ENCODE measurements at regions not wholly inside any gene's neighbourhood (a gene's known extent, or its start where the extent isn't known, plus 50 kb on each side); places are given as distances from the start of the nearest gene placed in this dataset.
"Not testable (repeated sequence)": the region's sequence is repeated elsewhere in the genome, so short reads cannot be mapped to it uniquely, and the experiment has no call there.

DNA sequence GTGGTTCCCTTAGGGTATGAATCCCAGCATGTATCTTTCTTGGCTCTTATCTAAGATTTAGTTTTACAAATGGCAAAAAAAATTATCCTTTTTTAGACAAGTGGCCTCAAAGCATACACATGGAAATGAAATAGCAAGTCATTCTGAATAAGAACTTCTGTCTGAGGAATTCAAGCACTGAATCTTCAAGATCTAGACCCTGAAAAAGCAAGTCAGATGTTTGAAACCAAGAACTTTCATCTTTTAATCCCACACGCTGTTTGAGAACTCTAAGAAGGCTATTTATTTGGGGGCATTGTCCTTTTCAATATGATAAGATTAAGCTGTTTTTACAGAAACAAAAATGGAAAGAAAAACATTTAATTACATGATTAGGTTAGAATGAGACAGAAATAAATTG lies 549.2 kb upstream of the CYLC2 start:
- Histone ChIP-seq H3K36me3 (ENCODE audit: control insufficient read depth, insufficient read depth, low read length) (no peaks in the 10 kb centered on the region), H3K4me3 (ENCODE audit: low read depth, low read length) (no peak overlapping the region), H3K27me3 (ENCODE audit: control insufficient read depth, insufficient read depth, low read length) (no peaks in the 10 kb centered on the region)
- no peak for DNase-seq (ENCODE audit: low read depth)
- TF ChIP-seq, protein P1, sequence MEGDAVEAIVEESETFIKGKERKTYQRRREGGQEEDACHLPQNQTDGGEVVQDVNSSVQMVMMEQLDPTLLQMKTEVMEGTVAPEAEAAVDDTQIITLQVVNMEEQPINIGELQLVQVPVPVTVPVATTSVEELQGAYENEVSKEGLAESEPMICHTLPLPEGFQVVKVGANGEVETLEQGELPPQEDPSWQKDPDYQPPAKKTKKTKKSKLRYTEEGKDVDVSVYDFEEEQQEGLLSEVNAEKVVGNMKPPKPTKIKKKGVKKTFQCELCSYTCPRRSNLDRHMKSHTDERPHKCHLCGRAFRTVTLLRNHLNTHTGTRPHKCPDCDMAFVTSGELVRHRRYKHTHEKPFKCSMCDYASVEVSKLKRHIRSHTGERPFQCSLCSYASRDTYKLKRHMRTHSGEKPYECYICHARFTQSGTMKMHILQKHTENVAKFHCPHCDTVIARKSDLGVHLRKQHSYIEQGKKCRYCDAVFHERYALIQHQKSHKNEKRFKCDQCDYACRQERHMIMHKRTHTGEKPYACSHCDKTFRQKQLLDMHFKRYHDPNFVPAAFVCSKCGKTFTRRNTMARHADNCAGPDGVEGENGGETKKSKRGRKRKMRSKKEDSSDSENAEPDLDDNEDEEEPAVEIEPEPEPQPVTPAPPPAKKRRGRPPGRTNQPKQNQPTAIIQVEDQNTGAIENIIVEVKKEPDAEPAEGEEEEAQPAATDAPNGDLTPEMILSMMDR (IDR thresholded peaks at IDR 0.05; ENCODE audit: insufficient read depth, low read length, poor library complexity, severe bottlenecking) = no peak

DNA sequence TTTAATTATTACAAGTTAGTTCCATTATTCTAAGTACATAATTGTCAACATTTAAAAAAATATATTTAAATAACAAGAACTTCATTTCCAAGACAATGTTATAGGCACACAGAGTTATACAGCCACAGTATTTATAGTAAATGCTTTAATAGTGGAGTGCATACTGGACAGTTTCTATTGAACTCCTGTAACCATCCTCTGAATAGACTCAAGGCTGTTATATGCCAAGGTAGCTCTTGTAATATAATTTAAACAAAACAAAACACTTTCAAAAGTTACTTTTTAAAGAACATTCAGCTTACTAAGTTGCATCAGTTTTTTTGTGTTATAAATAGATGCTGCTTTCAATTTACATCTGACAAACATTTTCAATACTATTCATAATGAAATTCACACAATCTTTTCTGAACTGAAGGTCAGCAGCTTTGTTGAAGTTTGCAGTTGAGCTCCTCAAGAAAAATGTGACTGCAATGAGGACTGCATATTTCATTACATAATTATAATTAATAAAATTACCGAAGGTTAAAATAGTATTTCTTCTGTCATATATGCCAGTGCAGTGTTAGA lies 549.9 kb upstream of the CYLC2 start:
- no peaks in the 10 kb centered on the region for H3K36me3 ChIP-seq (ENCODE audit: control insufficient read depth, insufficient read depth, low read length)
- no peak overlapping the region for H3K4me3 ChIP-seq (ENCODE audit: low read depth, low read length)
- DNase-seq (ENCODE audit: low read depth) = no peak
- TF ChIP-seq, protein P1 (IDR thresholded peaks at IDR 0.05; ENCODE audit: insufficient read depth, low read length, poor library complexity, severe bottlenecking) = no peak
- H3K27me3 ChIP-seq (ENCODE audit: control insufficient read depth, insufficient read depth, low read length) = no peaks in the 10 kb centered on the region

DNA sequence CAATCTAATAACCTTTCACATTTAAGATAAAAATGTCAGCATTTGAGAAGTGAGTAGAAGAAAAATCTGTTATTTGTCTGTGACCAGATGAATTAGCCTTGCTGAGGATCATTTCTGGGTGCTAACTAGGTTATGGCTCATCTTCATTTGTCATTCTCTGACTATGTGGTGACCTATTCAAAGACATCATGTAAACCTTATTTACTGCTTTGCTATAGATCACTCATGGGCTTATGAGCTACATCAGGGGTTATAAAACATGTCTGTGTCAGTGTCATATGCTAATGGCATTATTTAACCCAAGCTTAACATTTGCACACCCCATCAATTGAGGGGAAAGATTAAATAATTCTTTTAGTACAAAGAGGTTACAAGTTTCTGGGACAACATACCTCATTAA lies 555.5 kb upstream of the CYLC2 start:
- Histone ChIP-seq H3K36me3 (ENCODE audit: control insufficient read depth, insufficient read depth, low read length) (no peaks in the 10 kb centered on the region), H3K4me3 (ENCODE audit: low read depth, low read length) (no peak overlapping the region), H3K27me3 (ENCODE audit: control insufficient read depth, insufficient read depth, low read length) (no peaks in the 10 kb centered on the region)
- TF ChIP-seq, protein P1 (IDR thresholded peaks at IDR 0.05; ENCODE audit: insufficient read depth, low read length, poor library complexity, severe bottlenecking) = no peak
- no peak for DNase-seq (ENCODE audit: low read depth)

DNA sequence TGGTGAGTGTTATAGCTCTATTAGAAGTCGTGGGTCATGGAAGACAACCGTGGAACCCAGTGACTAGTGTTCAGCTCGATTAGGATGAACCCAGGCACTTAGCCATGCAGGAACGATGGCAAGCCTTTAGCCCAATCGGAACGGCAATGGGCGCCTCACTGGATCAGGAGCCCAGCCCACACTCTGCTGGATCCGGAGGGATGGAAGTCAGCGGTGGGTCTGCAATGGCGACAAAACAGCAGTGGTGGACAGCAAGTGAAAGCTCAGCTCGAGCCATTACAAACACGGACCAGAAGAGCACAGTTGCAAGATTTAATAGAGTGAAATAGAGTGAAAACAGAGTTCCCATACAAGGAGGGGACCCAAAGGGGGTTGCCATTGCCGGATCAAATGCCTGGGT lies 558.5 kb upstream of the CYLC2 start:
- H3K36me3 ChIP-seq (ENCODE audit: control insufficient read depth, insufficient read depth, low read length); H3K27me3 ChIP-seq (ENCODE audit: control insufficient read depth, insufficient read depth, low read length); H3K4me3 ChIP-seq (ENCODE audit: low read depth, low read length); DNase-seq (ENCODE audit: low read depth): not testable (repeated sequence)

DNA sequence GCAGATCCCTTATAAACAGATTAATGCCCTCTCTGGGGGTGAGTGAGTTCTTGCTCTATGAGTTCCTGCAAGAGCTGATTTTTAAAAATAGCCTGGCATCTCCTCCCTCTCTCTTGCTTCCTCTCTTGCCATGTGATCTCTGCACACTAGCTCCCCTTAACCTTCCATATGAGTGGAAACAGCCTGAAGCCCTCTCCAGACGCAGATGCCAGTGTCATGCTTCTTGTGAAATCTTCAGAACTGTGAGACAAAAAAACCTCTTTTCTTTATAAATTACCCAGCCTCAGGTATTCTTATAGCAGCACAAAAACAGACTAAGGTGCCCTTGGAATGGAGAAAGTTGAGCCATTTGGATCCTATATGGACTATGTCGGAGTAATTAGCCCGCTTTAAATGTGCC lies 559.7 kb upstream of the CYLC2 start:
- H3K4me3 ChIP-seq (ENCODE audit: low read depth, low read length) = no peak overlapping the region
- no peak for DNase-seq (ENCODE audit: low read depth)
- TF ChIP-seq, protein P1 (IDR thresholded peaks at IDR 0.05; ENCODE audit: insufficient read depth, low read length, poor library complexity, severe bottlenecking) = no peak
- no peaks in the 10 kb centered on the region for H3K36me3 ChIP-seq (ENCODE audit: control insufficient read depth, insufficient read depth, low read length)
- no peaks in the 10 kb centered on the region for H3K27me3 ChIP-seq (ENCODE audit: control insufficient read depth, insufficient read depth, low read length)

DNA sequence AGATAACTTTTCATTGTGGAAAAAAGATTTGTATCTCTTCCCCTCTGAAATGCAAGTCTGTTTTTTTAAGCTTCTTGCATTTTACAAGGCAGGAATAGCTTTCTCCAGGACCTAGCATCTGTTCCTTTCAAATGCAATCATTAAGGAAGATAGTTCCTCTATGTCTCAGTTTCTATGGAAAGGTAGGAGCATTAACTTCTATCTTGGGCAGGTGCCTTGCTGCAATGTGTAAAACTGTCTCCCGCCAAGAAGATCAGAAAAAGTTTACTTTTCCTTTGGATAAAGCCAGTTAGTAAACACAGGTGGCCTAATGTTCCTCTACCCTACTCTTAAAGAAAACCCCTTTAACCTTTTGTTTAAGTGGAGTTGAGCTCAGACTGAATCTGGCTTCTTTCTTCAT lies 560.6 kb upstream of the CYLC2 start:
- H3K36me3 ChIP-seq (ENCODE audit: control insufficient read depth, insufficient read depth, low read length) = no peaks in the 10 kb centered on the region
- H3K27me3 ChIP-seq (ENCODE audit: control insufficient read depth, insufficient read depth, low read length) = no peaks in the 10 kb centered on the region
- DNase-seq (ENCODE audit: low read depth) = no peak
- TF ChIP-seq, protein P1 (IDR thresholded peaks at IDR 0.05; ENCODE audit: insufficient read depth, low read length, poor library complexity, severe bottlenecking) = no peak
- no peak overlapping the region for H3K4me3 ChIP-seq (ENCODE audit: low read depth, low read length)

All from kidney epithelial cell (primary cell).